NT2/D1 (cell line): ENCODE measurements at regions not wholly inside any gene's neighbourhood (a gene's known extent, or its start where the extent isn't known, plus 50 kb on each side); places are given as distances from the start of the nearest gene placed in this dataset.

ENCODE experiments used
- SUZ12 ChIP-seq: IDR thresholded peaks from 2 replicates; pipeline ENCODE4 v1.6.1; 2011; ENCODE audit not compliant: insufficient read length, insufficient read depth; ENCODE audit errors: extremely low read depth
- YY1 ChIP-seq: IDR thresholded peaks from 2 replicates; pipeline ENCODE4 v1.6.1; 2011; ENCODE audit not compliant: insufficient read length, insufficient read depth
- ZNF274 ChIP-seq: IDR thresholded peaks from 2 replicates; pipeline ENCODE4 v1.6.1; 2011; ENCODE audit warnings: mild to moderate bottlenecking, low read depth, low read length

DNA sequence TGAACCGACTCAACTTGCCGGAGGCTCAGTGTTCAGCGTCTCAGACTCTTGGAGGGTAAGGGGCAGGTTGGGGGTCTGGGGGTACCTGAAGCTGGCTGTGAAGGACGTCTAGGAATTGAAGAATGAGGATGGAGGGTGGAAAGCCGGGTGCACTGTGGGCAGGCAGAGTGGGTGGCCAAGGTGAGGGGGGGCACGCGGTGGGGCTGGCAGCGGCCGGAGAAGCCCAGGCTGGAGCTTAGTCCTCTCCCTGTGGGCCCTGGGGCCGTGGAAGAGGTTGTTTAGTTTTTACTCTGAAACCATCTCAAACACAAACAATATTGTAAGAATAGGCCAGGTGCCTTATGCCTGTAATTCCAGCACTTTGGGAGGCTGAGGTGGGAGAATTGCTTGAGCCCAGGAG is 83.4 kb downstream of the UNCX start:
- TF ChIP-seq SUZ12 (no peak), YY1 (no peak), ZNF274 (no peak)
